MM.1S (cell line): ENCODE measurements at regions not wholly inside any gene's neighbourhood (a gene's known extent, or its start where the extent isn't known, plus 50 kb on each side); places are given as distances from the start of the nearest gene placed in this dataset.

Experiments used
- DNase-seq: peaks from one replicate; pipeline ENCODE4 v3.0.0-alpha.2; 2015
- H2AFZ ChIP-seq: fragments of 300-600 bp; sonication (generic); 2 replicates; pipeline ENCODE4 v1.6.0; 2016; ENCODE audit warnings: antibody characterized with exemption, low read length
- H3F3A ChIP-seq: fragments of 300-600 bp; sonication (generic); 2 replicates; pipeline ENCODE4 v1.6.1; 2016; ENCODE audit warnings: mild to moderate bottlenecking, antibody characterized with exemption, low read length, moderate library complexity, mixed read lengths; ENCODE audit not compliant: insufficient read depth
- H3K27ac ChIP-seq: fragments of 300-600 bp; sonication (generic); 2 replicates; pipeline ENCODE4 v1.5.1; 2016; ENCODE audit warnings: mild to moderate bottlenecking, low read length
- H3K27me3 ChIP-seq: fragments of 300-600 bp; sonication (generic); replicated peaks from 2 replicates; pipeline ENCODE4 v1.6.0; 2016; ENCODE audit warnings: low read length; ENCODE audit not compliant: insufficient read depth
- H3K36me3 ChIP-seq: fragments of 300-600 bp; sonication (generic); replicated peaks from 2 replicates; pipeline ENCODE4 v1.6.1; 2016; ENCODE audit warnings: mild to moderate bottlenecking, low read length, mixed read lengths; ENCODE audit not compliant: insufficient read depth
- H3K4me1 ChIP-seq: fragments of 300-600 bp; sonication (generic); 2 replicates; pipeline ENCODE4 v1.6.1; 2016; ENCODE audit warnings: low read length, mixed read lengths
- H3K4me2 ChIP-seq: fragments of 300-600 bp; sonication (generic); 2 replicates; pipeline ENCODE4 v1.6.0; 2016; ENCODE audit warnings: low read depth, low read length
- H3K4me3 ChIP-seq: fragments of 300-600 bp; sonication (generic); 2 replicates; pipeline ENCODE4 v1.5.1; 2016; ENCODE audit warnings: low read length, mixed read lengths
- H3K79me2 ChIP-seq: fragments of 300-600 bp; sonication (generic); 2 replicates; pipeline ENCODE4 v1.6.1; 2016; ENCODE audit warnings: mixed run types, low read length, mixed read lengths
- H3K9ac ChIP-seq: fragments of 300-600 bp; sonication (generic); 2 replicates; pipeline ENCODE4 v1.6.1; 2016; ENCODE audit warnings: low read length, mixed read lengths
- H3K9me2 ChIP-seq: fragments of 300-600 bp; sonication (generic); replicated peaks from 2 replicates; pipeline ENCODE4 v1.6.1; 2016; ENCODE audit warnings: mild to moderate bottlenecking, low read length, mixed read lengths; ENCODE audit not compliant: insufficient read depth
- H3K9me3 ChIP-seq: fragments of 300-600 bp; sonication (generic); replicated peaks from 2 replicates; pipeline ENCODE4 v1.6.1; 2016; ENCODE audit warnings: mild to moderate bottlenecking, low read length, mixed read lengths; ENCODE audit not compliant: insufficient read depth
- H4K20me1 ChIP-seq: fragments of 300-600 bp; sonication (generic); 2 replicates; pipeline ENCODE4 v1.6.1; 2016; ENCODE audit warnings: mild to moderate bottlenecking, low read length, moderate library complexity, mixed read lengths; ENCODE audit not compliant: insufficient read depth
- EZH2 ChIP-seq: fragments of 300-600 bp; sonication (generic); optimal IDR thresholded peaks from 2 replicates; pipeline ENCODE3; 2017; ENCODE audit warnings: low read depth, mild to moderate bottlenecking, antibody characterized with exemption, low read length, mixed read lengths
- EZH2phosphoT487 ChIP-seq: fragments of 300-600 bp; sonication (generic); IDR thresholded peaks from 2 replicates; pipeline ENCODE4 v1.6.1; 2018; ENCODE audit warnings: antibody characterized with exemption, low read length
- TF ChIP-seq, protein P1 (sequence below): fragments of 300-600 bp; sonication (generic); IDR thresholded peaks from 2 replicates; pipeline ENCODE4 v1.5.1; 2016; ENCODE audit warnings: antibody characterized with exemption, low read length, mixed read lengths

- no peak overlapping the region for H3K27ac ChIP-seq
- H3K9me2 ChIP-seq: no peaks in the 10 kb centered on the region
- H3K4me1 ChIP-seq: no peaks in the 10 kb centered on the region
- no peaks in the 10 kb centered on the region for H3K36me3 ChIP-seq
- no peak overlapping the region for H3K4me2 ChIP-seq
- H3K9ac ChIP-seq: no peak overlapping the region
- no peak for TF ChIP-seq EZH2phosphoT487
- TF ChIP-seq, protein P1, sequence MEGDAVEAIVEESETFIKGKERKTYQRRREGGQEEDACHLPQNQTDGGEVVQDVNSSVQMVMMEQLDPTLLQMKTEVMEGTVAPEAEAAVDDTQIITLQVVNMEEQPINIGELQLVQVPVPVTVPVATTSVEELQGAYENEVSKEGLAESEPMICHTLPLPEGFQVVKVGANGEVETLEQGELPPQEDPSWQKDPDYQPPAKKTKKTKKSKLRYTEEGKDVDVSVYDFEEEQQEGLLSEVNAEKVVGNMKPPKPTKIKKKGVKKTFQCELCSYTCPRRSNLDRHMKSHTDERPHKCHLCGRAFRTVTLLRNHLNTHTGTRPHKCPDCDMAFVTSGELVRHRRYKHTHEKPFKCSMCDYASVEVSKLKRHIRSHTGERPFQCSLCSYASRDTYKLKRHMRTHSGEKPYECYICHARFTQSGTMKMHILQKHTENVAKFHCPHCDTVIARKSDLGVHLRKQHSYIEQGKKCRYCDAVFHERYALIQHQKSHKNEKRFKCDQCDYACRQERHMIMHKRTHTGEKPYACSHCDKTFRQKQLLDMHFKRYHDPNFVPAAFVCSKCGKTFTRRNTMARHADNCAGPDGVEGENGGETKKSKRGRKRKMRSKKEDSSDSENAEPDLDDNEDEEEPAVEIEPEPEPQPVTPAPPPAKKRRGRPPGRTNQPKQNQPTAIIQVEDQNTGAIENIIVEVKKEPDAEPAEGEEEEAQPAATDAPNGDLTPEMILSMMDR: no peak
- TF ChIP-seq EZH2: no peak
- H2AFZ ChIP-seq: no peak overlapping the region
- H3K79me2 ChIP-seq: no peaks in the 10 kb centered on the region
- no peak overlapping the region for H3K4me3 ChIP-seq
- H4K20me1 ChIP-seq: no peaks in the 10 kb centered on the region
- H3K27me3 ChIP-seq: no peaks in the 10 kb centered on the region
- no peaks in the 10 kb centered on the region for H3F3A ChIP-seq
- H3K9me3 ChIP-seq: no peaks in the 10 kb centered on the region
- DNase-seq: no peak
These were observed 495.5 kb upstream of the SOX9 start for GRCh38 chr17:71625330-71625729.

GRCh38 chr17:71628306-71628705 lies 492.5 kb upstream of the SOX9 start:
- Histone ChIP-seq H3K27ac (no peak overlapping the region), H3K4me3 (no peak overlapping the region), H3K9me2 (no peaks in the 10 kb centered on the region), H3K27me3 (no peaks in the 10 kb centered on the region), H3F3A (no peaks in the 10 kb centered on the region), H3K36me3 (no peaks in the 10 kb centered on the region), H3K4me1 (no peaks in the 10 kb centered on the region), H3K9me3 (no peaks in the 10 kb centered on the region), H3K4me2 (no peak overlapping the region), H3K9ac (no peak overlapping the region), H2AFZ (no peak overlapping the region), H4K20me1 (no peaks in the 10 kb centered on the region), H3K79me2 (no peaks in the 10 kb centered on the region)
- no peak for DNase-seq
- TF ChIP-seq EZH2phosphoT487 (no peak), EZH2 (no peak)
- TF ChIP-seq, protein P1: no peak

- no peaks in the 10 kb centered on the region for H3K9me2 ChIP-seq
- 0 out of 2 replicates have a peak, but pooled peaks cover 3% of the 10 kb centered on the region for H3K4me1 ChIP-seq
- no peak for DNase-seq
- no peaks in the 10 kb centered on the region for H3F3A ChIP-seq
- H3K9ac ChIP-seq: no peak overlapping the region
- H3K4me3 ChIP-seq: no peak overlapping the region
- H3K27ac ChIP-seq: no peak overlapping the region
- H3K4me2 ChIP-seq: no peak overlapping the region
- no peaks in the 10 kb centered on the region for H4K20me1 ChIP-seq
- H3K9me3 ChIP-seq: no peaks in the 10 kb centered on the region
- H3K79me2 ChIP-seq: no peaks in the 10 kb centered on the region
- TF ChIP-seq EZH2 (no peak), EZH2phosphoT487 (no peak)
- TF ChIP-seq, protein P1: no peak
- H2AFZ ChIP-seq: no peak overlapping the region
- no peaks in the 10 kb centered on the region for H3K27me3 ChIP-seq
- H3K36me3 ChIP-seq: no peaks in the 10 kb centered on the region
These were observed 489.3 kb upstream of the SOX9 start for GRCh38 chr17:71631483-71631882.
